ENCODE measurements at regions not wholly inside any gene's neighbourhood (a gene's known extent, or its start where the extent isn't known, plus 50 kb on each side); places are given as distances from the start of the nearest gene placed in this dataset.
A peak's percentile ranks its signal among the peaks of the same experiment; 100 is the strongest.

- Histone ChIP-seq H3K4me1 (ENCODE audit: control insufficient read depth, insufficient read depth, low read length) (no peaks in the 10 kb centered on the region), H3K27ac (ENCODE audit: low read length) (no peak overlapping the region), H3K27me3 (ENCODE audit: control insufficient read depth, insufficient read depth) (no peaks in the 10 kb centered on the region), H3K9me3 (ENCODE audit: control insufficient read depth, low read length) (no peaks in the 10 kb centered on the region), H3K4me3 (ENCODE audit: low read length) (no peak overlapping the region)
- intact Hi-C loops (cut with DNase I), result loop anchor here in 2 of 4 donors (5.0 to 10.0 kb wide), 5 partner anchors 355 to 885 kb away; partner anchors contain the start of gene GAS1 (in 1 of the 2)
- no peak for DNase-seq
- ATAC-seq, result no peak
Measured at GRCh38 chr9:87319656-87320055, 178.0 kb upstream of the DAPK1 start.

DNA sequence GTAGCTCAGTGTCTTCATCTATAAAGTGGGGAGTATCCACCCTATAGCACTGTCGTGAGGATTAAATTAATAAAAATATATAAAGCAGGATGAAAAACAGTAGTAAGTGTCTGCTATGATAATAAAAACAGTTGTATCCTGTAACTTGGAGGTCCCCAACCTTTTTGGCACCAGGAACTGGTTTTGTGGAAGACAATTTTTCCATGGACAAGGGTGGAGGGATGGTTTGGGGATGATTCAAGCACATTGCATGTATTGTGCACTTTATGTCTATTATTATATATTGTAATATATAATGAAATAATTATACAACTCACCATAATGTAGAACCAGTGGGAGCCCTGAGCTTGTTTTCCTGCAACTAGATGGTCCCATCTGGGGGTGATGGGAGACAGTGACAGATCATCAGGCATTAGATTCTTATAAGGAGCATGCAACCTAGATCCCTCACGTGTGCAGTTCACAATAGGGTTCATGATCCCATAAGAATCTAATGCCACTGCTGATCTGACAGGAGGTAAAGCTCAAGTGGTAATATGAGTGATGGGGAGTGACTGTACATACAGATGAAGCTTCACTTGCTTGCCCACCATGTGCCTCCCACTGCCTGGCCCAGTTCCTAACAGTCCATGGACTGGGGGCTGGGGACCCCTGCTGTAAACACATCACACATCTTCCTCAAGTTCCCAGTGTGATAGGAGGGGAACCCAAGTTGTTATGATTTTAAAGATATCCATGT, 177.4 kb upstream of the DAPK1 start:
- WGBS, result 75% methylated on average over 2 of the region's 2 CpGs
- H3K9me3 ChIP-seq (ENCODE audit: control insufficient read depth, low read length), result no peaks in the 10 kb centered on the region

GRCh38 chr9:87322840-87323635, 174.6 kb upstream of the DAPK1 start:
- ATAC-seq (no peak), DNase-seq (no peak)
- Histone ChIP-seq H3K27me3 (ENCODE audit: control insufficient read depth, insufficient read depth) (no peaks in the 10 kb centered on the region), H3K4me1 (ENCODE audit: control insufficient read depth, insufficient read depth, low read length) (no peaks in the 10 kb centered on the region), H3K9me3 (ENCODE audit: control insufficient read depth, low read length) (no peaks in the 10 kb centered on the region), H3K4me3 (ENCODE audit: low read length) (no peak overlapping the region), H3K27ac (ENCODE audit: low read length) (no peak overlapping the region)
- intact Hi-C loops (cut with DNase I), result loop anchor here in 2 of 4 donors (5.0 to 10.0 kb wide), 5 partner anchors 358 to 888 kb away; partner anchors contain the start of gene GAS1 (in 1 of the 2)
- WGBS, result 64% methylated on average over 5 of the region's 5 CpGs

More for the DNA sequence above, 177.4 kb upstream of the DAPK1 start:
- Histone ChIP-seq H3K4me1 (ENCODE audit: control insufficient read depth, insufficient read depth, low read length) (no peaks in the 10 kb centered on the region), H3K4me3 (ENCODE audit: low read length) (no peak overlapping the region), H3K27ac (ENCODE audit: low read length) (no peak overlapping the region), H3K27me3 (ENCODE audit: control insufficient read depth, insufficient read depth) (no peaks in the 10 kb centered on the region)
- intact Hi-C loops (cut with DNase I), result loop anchor here in 2 of 4 donors (5.0 to 10.0 kb wide), 5 partner anchors 356 to 886 kb away; partner anchors contain the start of gene GAS1 (in 1 of the 2)
- DNase-seq (no peak), ATAC-seq (no peak)

- ATAC-seq (peak in 1 of 2 donors; percentile 45), DNase-seq (no peak)
- H3K4me3 ChIP-seq (ENCODE audit: low read length), result no peak overlapping the region
- 63% methylated on average over 2 of the region's 2 CpGs for WGBS
- H3K27ac ChIP-seq (ENCODE audit: low read length), result no peak overlapping the region
- no peaks in the 10 kb centered on the region for H3K27me3 ChIP-seq (ENCODE audit: control insufficient read depth, insufficient read depth)
- intact Hi-C loops (cut with DNase I), result loop anchor here in 3 of 4 donors (2.0 to 10.0 kb wide), 6 partner anchors 359 to 889 kb away; partner anchors contain the start of gene GAS1 (in 1 of the 3)
- H3K9me3 ChIP-seq (ENCODE audit: control insufficient read depth, low read length), result no peaks in the 10 kb centered on the region
- H3K4me1 ChIP-seq (ENCODE audit: control insufficient read depth, insufficient read depth, low read length), result no peaks in the 10 kb centered on the region
Measured at GRCh38 chr9:87323928-87324327, 173.7 kb upstream of the DAPK1 start.

- intact Hi-C loops (cut with DNase I), result loop anchor here in 3 of 4 donors (2.0 to 10.0 kb wide), 7 partner anchors 360 to 892 kb away; partner anchors contain the start of gene GAS1 (in 1 of the 3)
- WGBS, result 1% methylated on average over 5 of the region's 5 CpGs
- Histone ChIP-seq H3K4me3 (ENCODE audit: low read length) (no peak overlapping the region), H3K27me3 (ENCODE audit: control insufficient read depth, insufficient read depth) (no peaks in the 10 kb centered on the region), H3K27ac (ENCODE audit: low read length) (no peak overlapping the region), H3K9me3 (ENCODE audit: control insufficient read depth, low read length) (no peaks in the 10 kb centered on the region), H3K4me1 (ENCODE audit: control insufficient read depth, insufficient read depth, low read length) (no peaks in the 10 kb centered on the region)
- DNase-seq (no peak), ATAC-seq (peak; percentile 54 to 71)
Measured at GRCh38 chr9:87324613-87325194, 173.0 kb upstream of the DAPK1 start.

DNA sequence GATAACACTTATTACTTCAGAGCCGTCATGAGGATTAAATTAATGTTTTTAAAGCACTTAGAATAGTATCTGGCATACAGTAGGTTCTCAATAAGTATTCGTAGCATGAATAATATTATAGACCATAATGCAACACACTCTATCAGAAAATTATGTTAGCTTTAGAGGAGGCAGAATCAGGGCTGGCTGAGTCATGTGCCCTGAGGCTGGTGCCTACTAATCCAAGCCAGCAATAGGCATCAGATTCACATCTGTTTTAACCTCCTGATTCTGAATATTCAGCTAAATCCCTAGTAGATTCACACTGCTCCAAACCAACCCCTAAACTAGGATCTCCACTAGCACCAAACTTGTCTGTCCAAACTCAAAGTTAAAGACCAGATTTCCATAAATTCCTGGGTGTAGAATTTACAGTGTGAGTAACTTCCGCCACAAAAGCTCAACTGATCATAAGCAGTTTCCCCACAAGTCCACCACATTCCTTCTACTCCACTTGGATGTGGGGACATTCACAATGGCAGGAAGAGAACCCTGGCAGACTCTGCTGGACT, 170.0 kb upstream of the DAPK1 start:
- Histone ChIP-seq H3K9me3 (ENCODE audit: control insufficient read depth, low read length) (no peaks in the 10 kb centered on the region), H3K4me1 (ENCODE audit: control insufficient read depth, insufficient read depth, low read length) (no peaks in the 10 kb centered on the region), H3K4me3 (ENCODE audit: low read length) (no peak overlapping the region), H3K27ac (ENCODE audit: low read length) (no peak overlapping the region), H3K27me3 (ENCODE audit: control insufficient read depth, insufficient read depth) (no peaks in the 10 kb centered on the region)
- intact Hi-C loops (cut with DNase I), result loop anchor here in 3 of 4 donors (5.0 to 10.0 kb wide), 5 partner anchors 363 to 895 kb away; no protein-coding TSS in a partner anchor
- 81% methylated on average over 3 of the region's 3 CpGs for WGBS
- DNase-seq, result no peak
- ATAC-seq, result no peak

DNA sequence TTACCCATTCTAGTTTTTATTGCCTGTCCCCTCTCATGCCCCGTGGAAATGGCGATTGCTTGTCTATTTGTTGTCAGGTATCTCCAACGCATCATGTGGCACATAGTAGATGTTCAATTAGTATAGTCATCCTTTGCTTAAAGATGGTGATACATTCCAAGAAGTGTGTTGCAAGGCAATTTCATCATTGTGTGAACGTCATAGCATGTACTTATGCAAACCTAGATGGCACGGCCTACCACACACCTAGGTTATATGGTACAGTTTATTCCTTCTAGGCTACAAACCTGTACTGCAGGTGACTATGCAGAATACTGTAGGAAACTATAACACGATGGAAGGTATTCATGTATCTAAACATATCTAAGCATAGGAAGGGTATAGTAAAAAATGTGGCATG, 163.9 kb upstream of the DAPK1 start:
- H3K27ac ChIP-seq (ENCODE audit: low read length), result no peak overlapping the region
- DNase-seq (no peak), ATAC-seq (no peak)
- no peak overlapping the region for H3K4me3 ChIP-seq (ENCODE audit: low read length)
- no peaks in the 10 kb centered on the region for H3K27me3 ChIP-seq (ENCODE audit: control insufficient read depth, insufficient read depth)
- H3K9me3 ChIP-seq (ENCODE audit: control insufficient read depth, low read length), result no peaks in the 10 kb centered on the region
- intact Hi-C loops (cut with DNase I), result loop anchor here in 3 of 4 donors (10.0 kb wide), 3 partner anchors 161 to 899 kb away; partner anchors contain the start of gene DAPK1 (in 1 of the 3)
- peaks cover 2% of the 10 kb centered on the region for H3K4me1 ChIP-seq (ENCODE audit: control insufficient read depth, insufficient read depth, low read length)
- 91% methylated on average over 6 of the region's 6 CpGs for WGBS

DNA sequence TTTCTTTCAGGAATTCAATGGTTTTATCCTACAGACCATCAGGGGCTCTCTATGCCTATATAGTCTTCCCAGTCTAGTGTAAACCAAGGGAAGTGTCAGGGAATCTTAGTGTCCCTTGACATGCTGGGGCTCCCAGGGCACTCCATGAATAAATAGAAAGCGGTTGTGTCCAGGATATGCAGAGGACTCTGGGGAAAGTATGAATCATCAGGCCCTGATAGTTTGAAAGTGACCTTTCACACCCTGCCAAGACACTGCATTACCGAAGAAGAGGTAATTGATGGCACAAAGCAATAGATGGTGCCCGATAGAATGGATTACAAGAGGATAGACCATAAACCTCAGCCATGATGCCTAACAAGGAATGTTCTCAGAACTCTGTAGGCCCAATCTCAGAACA, 163.3 kb upstream of the DAPK1 start:
- 77% methylated on average over 3 of the region's 3 CpGs for WGBS
- intact Hi-C loops (cut with DNase I), result loop anchor here in 3 of 4 donors (10.0 kb wide), 3 partner anchors 160 to 900 kb away; partner anchors contain the start of gene DAPK1 (in 1 of the 3)
- ATAC-seq, result peak in 1 of 2 donors; percentile 21

DNA sequence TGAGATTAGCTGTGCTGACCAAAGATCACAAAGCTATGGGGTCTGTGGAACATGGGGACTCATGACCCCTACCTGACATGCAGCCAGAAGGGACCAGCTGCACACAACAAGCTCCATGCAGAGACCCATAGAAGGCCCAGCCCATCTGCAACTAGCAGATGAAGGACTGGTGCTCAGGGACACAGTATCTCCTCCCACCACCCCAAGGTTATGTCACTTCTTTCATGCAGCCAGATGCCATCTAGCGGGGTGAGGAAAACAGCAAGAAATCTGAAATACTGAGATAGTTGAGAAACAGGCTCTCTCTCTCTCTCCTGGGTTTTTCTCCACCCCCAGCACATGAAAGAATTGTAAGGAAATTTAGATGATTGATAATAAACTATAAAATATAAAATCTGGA, 161.3 kb upstream of the DAPK1 start:
- H3K27me3 ChIP-seq (ENCODE audit: control insufficient read depth, insufficient read depth), result no peaks in the 10 kb centered on the region
- H3K27ac ChIP-seq (ENCODE audit: low read length), result no peak overlapping the region
- DNase-seq (no peak), ATAC-seq (peak; percentile 12 to 61)
- H3K4me3 ChIP-seq (ENCODE audit: low read length), result no peak overlapping the region
- H3K4me1 ChIP-seq (ENCODE audit: control insufficient read depth, insufficient read depth, low read length), result peaks cover 2% of the 10 kb centered on the region
- intact Hi-C loops (cut with DNase I), result loop anchor here in 3 of 4 donors (2.0 to 10.0 kb wide), 5 partner anchors 158 to 902 kb away; partner anchors contain the start of gene DAPK1 (in 1 of the 3)
- H3K9me3 ChIP-seq (ENCODE audit: control insufficient read depth, low read length), result no peaks in the 10 kb centered on the region
- WGBS, result 54% methylated on average over 1 of the region's 1 CpG

More for the DNA sequence above, 163.3 kb upstream of the DAPK1 start:
- DNase-seq, result no peak
- Histone ChIP-seq H3K27ac (ENCODE audit: low read length) (no peak overlapping the region), H3K27me3 (ENCODE audit: control insufficient read depth, insufficient read depth) (no peaks in the 10 kb centered on the region), H3K9me3 (ENCODE audit: control insufficient read depth, low read length) (no peaks in the 10 kb centered on the region), H3K4me3 (ENCODE audit: low read length) (no peak overlapping the region), H3K4me1 (ENCODE audit: control insufficient read depth, insufficient read depth, low read length) (peaks cover 2% of the 10 kb centered on the region)

DNA sequence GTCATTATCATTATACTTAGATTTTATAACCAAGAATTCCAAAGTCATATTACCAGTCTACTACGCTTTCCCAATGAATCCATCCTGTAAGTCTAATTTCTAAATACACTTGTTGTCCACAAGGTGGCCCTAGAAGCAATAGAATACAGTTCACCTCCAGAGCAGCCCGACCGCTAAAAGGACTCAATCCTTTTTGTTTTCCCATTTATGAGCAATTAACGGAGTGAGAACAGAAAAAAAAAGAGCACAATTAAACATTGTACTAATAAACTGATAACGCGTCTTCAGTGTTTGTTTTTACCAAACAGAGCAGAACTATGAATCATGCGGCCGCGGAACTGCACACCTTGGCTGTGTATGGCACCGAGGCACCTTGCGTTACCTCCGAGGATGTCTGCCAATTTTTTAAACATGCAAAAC, 160.7 kb upstream of the DAPK1 start:
- intact Hi-C loops (cut with DNase I), result loop anchor here in 3 of 4 donors (1.0 to 10.0 kb wide), 6 partner anchors 158 to 902 kb away; partner anchors contain the start of gene DAPK1 (in 1 of the 3)
- no peaks in the 10 kb centered on the region for H3K9me3 ChIP-seq (ENCODE audit: control insufficient read depth, low read length)
- no peak overlapping the region for H3K27ac ChIP-seq (ENCODE audit: low read length)
- H3K4me1 ChIP-seq (ENCODE audit: control insufficient read depth, insufficient read depth, low read length), result peaks cover 2% of the 10 kb centered on the region
- DNase-seq (no peak), ATAC-seq (peak; percentile 62 to 83)
- 8% methylated on average over 12 of the region's 12 CpGs for WGBS
- peak overlapping the region; percentile 40 for H3K4me3 ChIP-seq (ENCODE audit: low read length)
- no peaks in the 10 kb centered on the region for H3K27me3 ChIP-seq (ENCODE audit: control insufficient read depth, insufficient read depth)

All from right cardiac atrium (tissue), 5 donors.